ENCODE measurements at regions not wholly inside any gene's neighbourhood (a gene's known extent, or its start where the extent isn't known, plus 50 kb on each side); places are given as distances from the start of the nearest gene placed in this dataset.

- Histone ChIP-seq H3K4me2 (ENCODE audit: low read length) (no peak overlapping the region), H3K4me3 (ENCODE audit: low read length) (no peak overlapping the region), H4K20me1 (ENCODE audit: control insufficient read depth, insufficient read depth, low read depth, low read length) (no peaks in the 10 kb centered on the region), H3K36me3 (ENCODE audit: control insufficient read depth, low read length) (no peaks in the 10 kb centered on the region), H3K9me2 (replicated peaks; ENCODE audit: control insufficient read depth, low read length) (no peaks in the 10 kb centered on the region), H3K27ac (ENCODE audit: low read depth, low read length) (no peak overlapping the region), H3K79me2 (ENCODE audit: control insufficient read depth, low read length) (no peaks in the 10 kb centered on the region), H3K4me1 (ENCODE audit: control insufficient read depth, low read length) (no peaks in the 10 kb centered on the region), H3K27me3 (ENCODE audit: control insufficient read depth, low read length) (no peaks in the 10 kb centered on the region), H3F3A (ENCODE audit: control insufficient read depth, insufficient read depth) (no peaks in the 10 kb centered on the region), H3K9me3 (ENCODE audit: control insufficient read depth, insufficient read depth, low read length) (no peaks in the 10 kb centered on the region)
- TF ChIP-seq CTCF (IDR thresholded peaks at IDR 0.05; ENCODE audit: low read depth, low read length, poor library complexity, severe bottlenecking) (no peak), EZH2phosphoT487 (IDR thresholded peaks at IDR 0.05; ENCODE audit: borderline replicate concordance, low read length) (no peak)
Observed at GRCh38 chr4:27189683-27190082, 329.0 kb downstream of the STIM2 start.

- Histone ChIP-seq H3K9me3 (ENCODE audit: control insufficient read depth, insufficient read depth, low read length) (no peaks in the 10 kb centered on the region), H3K4me3 (ENCODE audit: low read length) (no peak overlapping the region), H3K27ac (ENCODE audit: low read depth, low read length) (no peak overlapping the region), H3K4me1 (ENCODE audit: control insufficient read depth, low read length) (no peaks in the 10 kb centered on the region), H3K36me3 (ENCODE audit: control insufficient read depth, low read length) (no peaks in the 10 kb centered on the region), H3K79me2 (ENCODE audit: control insufficient read depth, low read length) (no peaks in the 10 kb centered on the region), H3K27me3 (ENCODE audit: control insufficient read depth, low read length) (no peaks in the 10 kb centered on the region), H3K9me2 (replicated peaks; ENCODE audit: control insufficient read depth, low read length) (no peaks in the 10 kb centered on the region), H3F3A (ENCODE audit: control insufficient read depth, insufficient read depth) (no peaks in the 10 kb centered on the region), H4K20me1 (ENCODE audit: control insufficient read depth, insufficient read depth, low read depth, low read length) (no peaks in the 10 kb centered on the region), H3K4me2 (ENCODE audit: low read length) (no peak overlapping the region)
- TF ChIP-seq EZH2phosphoT487 (IDR thresholded peaks at IDR 0.05; ENCODE audit: borderline replicate concordance, low read length) (no peak), CTCF (IDR thresholded peaks at IDR 0.05; ENCODE audit: low read depth, low read length, poor library complexity, severe bottlenecking) (no peak)
Observed at GRCh38 chr4:27191592-27191991, 331.0 kb downstream of the STIM2 start.

GRCh38 chr4:27194599-27195176, 334.0 kb downstream of the STIM2 start:
- Histone ChIP-seq H3K4me1 (ENCODE audit: control insufficient read depth, low read length) (no peaks in the 10 kb centered on the region), H4K20me1 (ENCODE audit: control insufficient read depth, insufficient read depth, low read depth, low read length) (no peaks in the 10 kb centered on the region), H3K27me3 (ENCODE audit: control insufficient read depth, low read length) (no peaks in the 10 kb centered on the region), H3K9me3 (ENCODE audit: control insufficient read depth, insufficient read depth, low read length) (no peaks in the 10 kb centered on the region), H3K36me3 (ENCODE audit: control insufficient read depth, low read length) (no peaks in the 10 kb centered on the region), H3K27ac (ENCODE audit: low read depth, low read length) (no peak overlapping the region), H3K9me2 (replicated peaks; ENCODE audit: control insufficient read depth, low read length) (no peaks in the 10 kb centered on the region), H3F3A (ENCODE audit: control insufficient read depth, insufficient read depth) (no peaks in the 10 kb centered on the region), H3K79me2 (ENCODE audit: control insufficient read depth, low read length) (no peaks in the 10 kb centered on the region), H3K4me2 (ENCODE audit: low read length) (no peak overlapping the region), H3K4me3 (ENCODE audit: low read length) (no peak overlapping the region)
- TF ChIP-seq CTCF (IDR thresholded peaks at IDR 0.05; ENCODE audit: low read depth, low read length, poor library complexity, severe bottlenecking) (no peak), EZH2phosphoT487 (IDR thresholded peaks at IDR 0.05; ENCODE audit: borderline replicate concordance, low read length) (no peak)

Measured in DOHH2 (cell line).